ENCODE measurements at regions not wholly inside any gene's neighbourhood (a gene's known extent, or its start where the extent isn't known, plus 50 kb on each side); places are given as distances from the start of the nearest gene placed in this dataset.

DNA sequence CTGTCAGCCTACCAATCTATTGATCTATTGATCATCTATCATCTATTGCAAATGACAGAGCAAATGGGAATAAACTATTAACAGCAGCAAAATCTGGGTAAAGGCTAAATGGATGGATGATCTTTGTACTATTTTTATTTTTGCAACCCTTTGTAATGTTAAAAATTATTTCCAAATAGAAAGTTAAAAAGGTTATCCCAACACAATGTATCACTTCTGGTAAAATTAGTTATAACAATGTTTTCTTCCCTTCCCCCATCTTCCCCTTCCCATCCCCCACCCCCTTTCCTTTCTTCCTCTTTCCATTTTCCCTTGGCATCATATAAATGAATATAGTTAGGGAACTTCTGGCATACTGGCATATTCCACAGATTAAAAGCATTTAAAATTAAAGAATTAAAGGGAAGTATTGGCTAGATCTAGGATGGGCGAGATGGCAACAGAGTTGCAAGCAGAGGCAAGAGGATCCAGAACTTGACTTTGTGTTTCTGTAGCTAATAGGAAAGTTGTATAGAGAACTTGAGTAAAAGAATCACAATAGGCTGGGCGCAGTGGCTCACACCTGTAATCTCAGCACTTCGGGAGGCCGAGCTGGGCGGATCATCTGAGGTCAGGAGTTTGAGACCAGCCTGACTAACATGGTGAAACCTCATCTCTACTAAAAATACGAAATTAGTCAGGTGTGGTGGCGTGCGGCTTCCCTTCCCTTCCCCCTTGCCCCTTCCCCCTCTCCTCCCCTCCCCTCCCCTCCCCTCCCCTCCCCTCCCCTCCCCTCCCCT is 66.6 kb upstream of the TAF11L2 start:
- TF ChIP-seq, protein P1, sequence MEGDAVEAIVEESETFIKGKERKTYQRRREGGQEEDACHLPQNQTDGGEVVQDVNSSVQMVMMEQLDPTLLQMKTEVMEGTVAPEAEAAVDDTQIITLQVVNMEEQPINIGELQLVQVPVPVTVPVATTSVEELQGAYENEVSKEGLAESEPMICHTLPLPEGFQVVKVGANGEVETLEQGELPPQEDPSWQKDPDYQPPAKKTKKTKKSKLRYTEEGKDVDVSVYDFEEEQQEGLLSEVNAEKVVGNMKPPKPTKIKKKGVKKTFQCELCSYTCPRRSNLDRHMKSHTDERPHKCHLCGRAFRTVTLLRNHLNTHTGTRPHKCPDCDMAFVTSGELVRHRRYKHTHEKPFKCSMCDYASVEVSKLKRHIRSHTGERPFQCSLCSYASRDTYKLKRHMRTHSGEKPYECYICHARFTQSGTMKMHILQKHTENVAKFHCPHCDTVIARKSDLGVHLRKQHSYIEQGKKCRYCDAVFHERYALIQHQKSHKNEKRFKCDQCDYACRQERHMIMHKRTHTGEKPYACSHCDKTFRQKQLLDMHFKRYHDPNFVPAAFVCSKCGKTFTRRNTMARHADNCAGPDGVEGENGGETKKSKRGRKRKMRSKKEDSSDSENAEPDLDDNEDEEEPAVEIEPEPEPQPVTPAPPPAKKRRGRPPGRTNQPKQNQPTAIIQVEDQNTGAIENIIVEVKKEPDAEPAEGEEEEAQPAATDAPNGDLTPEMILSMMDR (conservative IDR thresholded peaks at IDR 0.05; ENCODE audit: low read depth in 2 of 2), result no peak
- TF ChIP-seq EZH2phosphoT487 (IDR thresholded peaks at IDR 0.05; ENCODE audit: unreplicated experiment) (no peak), POLR2AphosphoS5 (IDR thresholded peaks at IDR 0.05; ENCODE audit: low read depth) (no peak), EZH2 (IDR thresholded peaks at IDR 0.05; ENCODE audit: low read depth, unreplicated experiment) (no peak), ZNF331 (CRISPR knock-in tag; IDR thresholded peaks at IDR 0.05; ENCODE audit: low read depth) (no peak), NANOG (IDR thresholded peaks at IDR 0.05; ENCODE audit: borderline replicate concordance) (no peak)

All from GM23338 (cell line).